Smooth muscle cell (in vitro differentiated cells): ENCODE measurements at regions not wholly inside any gene's neighbourhood (a gene's known extent, or its start where the extent isn't known, plus 50 kb on each side); places are given as distances from the start of the nearest gene placed in this dataset.

Experiments
- DNase-seq: peaks from one replicate; lab custom pipeline; 2025; ENCODE audit not compliant: unreplicated experiment; lab: John Stamatoyannopoulos, UW
- H2AFZ ChIP-seq: fragments of 200-600 bp; sonication (generic); 2 replicates; pipeline ENCODE4 v1.6.0; 2016; ENCODE audit warnings: antibody characterized with exemption, low read depth, mild to moderate bottlenecking
- H3F3A ChIP-seq: fragments of 200-600 bp; sonication (generic); 2 replicates; pipeline ENCODE4 v1.6.0; 2017; ENCODE audit warnings: antibody characterized with exemption, low read depth
- H3K27ac ChIP-seq: fragments of 200-600 bp; sonication (generic); 2 replicates; pipeline ENCODE4 v1.5.1; 2016; ENCODE audit warnings: low read depth, mild to moderate bottlenecking
- H3K27me3 ChIP-seq: fragments of 200-600 bp; sonication (generic); 2 replicates; pipeline ENCODE4 v1.6.1; 2016; ENCODE audit warnings: low read depth, mild to moderate bottlenecking
- H3K36me3 ChIP-seq: fragments of 200-600 bp; sonication (generic); 2 replicates; pipeline ENCODE4 v1.5.1; 2016; ENCODE audit warnings: low read depth
- H3K4me1 ChIP-seq: fragments of 200-600 bp; sonication (generic); 2 replicates; pipeline ENCODE4 v1.5.1; 2016; ENCODE audit warnings: low read depth
- H3K4me2 ChIP-seq: fragments of 200-600 bp; sonication (generic); 2 replicates; pipeline ENCODE4 v1.6.0; 2016; ENCODE audit warnings: mild to moderate bottlenecking
- H3K4me3 ChIP-seq: fragments of 200-600 bp; sonication (generic); 2 replicates; pipeline ENCODE4 v1.5.1; 2016; ENCODE audit warnings: mild to moderate bottlenecking
- H3K79me2 ChIP-seq: fragments of 200-600 bp; sonication (generic); 2 replicates; pipeline ENCODE4 v1.6.0; 2016; ENCODE audit warnings: low read depth, mild to moderate bottlenecking
- H3K9ac ChIP-seq: fragments of 200-600 bp; sonication (generic); 2 replicates; pipeline ENCODE4 v1.6.0; 2016; ENCODE audit warnings: low read depth
- H3K9me3 ChIP-seq: fragments of 200-600 bp; sonication (generic); replicated peaks from 2 replicates; pipeline ENCODE4 v1.5.1; 2016; ENCODE audit warnings: low read depth
- H4K20me1 ChIP-seq: fragments of 200-600 bp; sonication (generic); 2 replicates; pipeline ENCODE4 v1.6.0; 2016; ENCODE audit warnings: low read depth
- WGBS: methylation state at CpG from one replicate; pipeline ENCODE4 v1.1.7; 2016; ENCODE audit warnings: low lambda C conversion rate; 5-methylcytosine and 5-hydroxymethylcytosine counted together
- TF ChIP-seq, protein P1 (sequence below): fragments of 200-600 bp; sonication (generic); IDR thresholded peaks from 2 replicates; pipeline ENCODE4 v1.5.1; 2017; ENCODE audit warnings: borderline replicate concordance, mild to moderate bottlenecking, antibody characterized with exemption; ENCODE audit not compliant: insufficient read depth, poor library complexity, severe bottlenecking

DNA sequence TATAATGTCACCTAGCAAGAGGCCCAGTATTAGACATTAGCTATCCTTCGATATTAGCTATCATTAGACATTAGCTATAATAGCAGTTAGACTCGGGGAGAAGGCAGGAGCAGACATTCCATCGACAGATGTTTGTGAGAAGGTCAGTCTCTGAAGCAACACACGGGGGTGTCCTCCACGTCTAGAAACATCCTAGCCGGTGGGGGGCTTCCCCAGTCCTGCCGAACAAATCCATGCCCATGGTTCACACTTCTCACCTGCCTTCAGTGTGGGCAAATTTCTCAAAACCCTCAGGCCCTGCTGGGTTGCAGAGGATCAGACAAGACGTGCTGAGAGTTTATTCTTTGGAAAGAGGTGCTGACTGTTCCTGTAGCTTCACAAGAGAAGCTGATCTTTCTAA lies 151.1 kb downstream of the IRF8 start:
- Histone ChIP-seq H3K79me2 (no peaks in the 10 kb centered on the region), H3K4me1 (no peaks in the 10 kb centered on the region), H3F3A (no peaks in the 10 kb centered on the region), H3K36me3 (no peaks in the 10 kb centered on the region), H3K4me3 (no peak overlapping the region), H3K4me2 (no peak overlapping the region), H4K20me1 (no peaks in the 10 kb centered on the region), H3K27ac (no peak overlapping the region), H3K27me3 (peaks cover 13% of the 10 kb centered on the region), H2AFZ (no peak overlapping the region), H3K9me3 (no peaks in the 10 kb centered on the region), H3K9ac (no peak overlapping the region)
- DNase-seq = no peak
- TF ChIP-seq, protein P1, sequence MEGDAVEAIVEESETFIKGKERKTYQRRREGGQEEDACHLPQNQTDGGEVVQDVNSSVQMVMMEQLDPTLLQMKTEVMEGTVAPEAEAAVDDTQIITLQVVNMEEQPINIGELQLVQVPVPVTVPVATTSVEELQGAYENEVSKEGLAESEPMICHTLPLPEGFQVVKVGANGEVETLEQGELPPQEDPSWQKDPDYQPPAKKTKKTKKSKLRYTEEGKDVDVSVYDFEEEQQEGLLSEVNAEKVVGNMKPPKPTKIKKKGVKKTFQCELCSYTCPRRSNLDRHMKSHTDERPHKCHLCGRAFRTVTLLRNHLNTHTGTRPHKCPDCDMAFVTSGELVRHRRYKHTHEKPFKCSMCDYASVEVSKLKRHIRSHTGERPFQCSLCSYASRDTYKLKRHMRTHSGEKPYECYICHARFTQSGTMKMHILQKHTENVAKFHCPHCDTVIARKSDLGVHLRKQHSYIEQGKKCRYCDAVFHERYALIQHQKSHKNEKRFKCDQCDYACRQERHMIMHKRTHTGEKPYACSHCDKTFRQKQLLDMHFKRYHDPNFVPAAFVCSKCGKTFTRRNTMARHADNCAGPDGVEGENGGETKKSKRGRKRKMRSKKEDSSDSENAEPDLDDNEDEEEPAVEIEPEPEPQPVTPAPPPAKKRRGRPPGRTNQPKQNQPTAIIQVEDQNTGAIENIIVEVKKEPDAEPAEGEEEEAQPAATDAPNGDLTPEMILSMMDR = no peak
- 88% methylated on average over 8 of the region's 8 CpGs for WGBS

DNA sequence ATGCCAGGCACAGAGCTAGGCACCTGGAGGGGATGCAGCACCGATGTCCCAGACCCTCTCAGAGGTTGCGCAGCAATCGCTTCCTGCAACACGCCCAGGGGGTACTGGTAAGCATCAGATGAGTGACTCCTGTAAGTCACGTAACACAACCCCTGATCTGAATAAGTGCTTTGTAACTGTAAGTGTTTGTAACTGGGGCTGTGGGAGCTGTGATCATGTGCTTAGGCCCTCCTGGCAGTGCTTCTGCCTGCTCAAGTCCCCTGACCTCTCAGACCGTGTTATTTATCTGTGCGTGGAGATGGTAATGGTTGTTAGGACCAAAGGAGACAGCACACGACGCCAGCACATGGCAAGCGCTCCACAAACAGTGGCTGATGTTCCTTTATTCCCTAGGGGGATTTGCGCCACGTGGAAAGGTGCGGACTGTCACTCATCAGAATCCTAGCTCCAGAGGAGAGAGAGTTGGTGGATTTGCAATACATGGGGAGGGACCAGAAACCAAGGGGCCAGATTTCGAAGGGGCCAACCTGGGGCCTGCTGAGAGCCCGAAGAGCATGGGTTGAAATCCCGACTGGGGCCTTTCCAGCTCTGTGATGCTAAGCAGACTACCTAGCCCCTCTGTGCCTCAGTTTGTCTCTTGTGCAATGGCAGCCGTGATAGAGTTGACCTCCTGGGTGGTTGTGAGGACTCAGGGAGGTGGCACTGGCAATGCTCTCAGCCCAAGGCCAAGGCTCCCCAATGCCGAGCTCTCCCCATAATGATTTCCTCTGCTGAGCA lies 151.8 kb downstream of the IRF8 start:
- Histone ChIP-seq H3K4me1 (no peaks in the 10 kb centered on the region), H3K9me3 (no peaks in the 10 kb centered on the region), H3K9ac (no peak overlapping the region), H2AFZ (no peak overlapping the region), H3K36me3 (no peaks in the 10 kb centered on the region), H3K27ac (no peak overlapping the region), H3K79me2 (no peaks in the 10 kb centered on the region), H3K4me2 (no peak overlapping the region), H3F3A (no peaks in the 10 kb centered on the region), H3K27me3 (peaks cover 13% of the 10 kb centered on the region), H4K20me1 (no peaks in the 10 kb centered on the region), H3K4me3 (no peak overlapping the region)
- TF ChIP-seq, protein P1 = no peak
- DNase-seq = no peak
- WGBS = 88% methylated on average over 18 of the region's 18 CpGs

DNA sequence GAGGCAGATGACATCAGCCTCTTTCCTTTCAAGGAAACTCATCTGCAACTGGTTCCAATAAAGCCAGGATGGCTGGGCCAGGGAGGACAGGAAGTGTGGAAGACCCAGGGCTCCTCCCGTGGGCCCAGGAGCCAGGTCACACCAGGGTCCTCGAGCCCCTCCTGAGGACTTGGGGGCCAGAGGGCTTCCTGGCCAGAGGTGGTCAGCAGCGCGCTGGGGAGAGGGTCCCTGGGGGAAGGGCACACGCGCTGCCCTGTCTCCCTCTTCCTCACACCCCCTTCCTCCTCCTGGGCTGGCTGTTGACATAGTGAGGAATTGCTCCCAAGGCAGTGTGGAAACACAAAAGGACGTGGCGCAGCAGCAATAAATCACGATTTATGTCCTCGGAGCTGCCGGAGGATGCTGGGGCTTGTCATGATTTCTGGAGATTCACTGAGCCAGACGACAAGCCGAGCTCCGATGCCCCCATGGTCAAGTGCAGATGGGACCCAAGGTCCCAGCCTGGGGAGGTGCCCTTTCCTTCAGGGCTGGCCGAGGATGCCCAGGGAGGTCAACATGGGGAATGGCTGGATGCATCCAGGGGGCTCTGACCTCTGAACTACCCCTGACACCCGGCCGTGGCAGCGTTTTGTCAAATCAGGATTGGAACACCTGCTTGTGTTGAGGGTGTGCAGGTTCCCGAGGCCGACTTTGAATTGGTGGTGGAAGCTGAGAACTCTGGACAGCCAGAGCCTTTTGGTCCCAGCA lies 152.6 kb downstream of the IRF8 start:
- H3K4me1 ChIP-seq = no peaks in the 10 kb centered on the region
- WGBS = 69% methylated on average over 20 of the region's 20 CpGs
- TF ChIP-seq, protein P1 = no peak

More for the DNA sequence above, 152.6 kb downstream of the IRF8 start:
- Histone ChIP-seq H3F3A (no peaks in the 10 kb centered on the region), H3K4me3 (no peak overlapping the region), H3K4me2 (no peak overlapping the region), H4K20me1 (no peaks in the 10 kb centered on the region), H3K9me3 (no peaks in the 10 kb centered on the region), H3K9ac (no peak overlapping the region), H3K27ac (no peak overlapping the region), H3K36me3 (no peaks in the 10 kb centered on the region), H3K27me3 (peaks cover 13% of the 10 kb centered on the region), H2AFZ (no peak overlapping the region), H3K79me2 (no peaks in the 10 kb centered on the region)
- no peak for DNase-seq
